GM12872 (cell line): ENCODE measurements at regions not wholly inside any gene's neighbourhood (a gene's known extent, or its start where the extent isn't known, plus 50 kb on each side); places are given as distances from the start of the nearest gene placed in this dataset.

ENCODE experiments used
- CTCF ChIP-seq: IDR thresholded peaks from 3 replicates; pipeline ENCODE4 v1.5.1; 2011; ENCODE audit warnings: low read depth, mild to moderate bottlenecking, low read length, moderate library complexity; ENCODE audit not compliant: insufficient read depth

- TF ChIP-seq CTCF, result no peak
Observed at GRCh38 chr12:41709012-41709411, 435.7 kb downstream of the GXYLT1 start.

GRCh38 chr12:41706376-41706775 is 438.3 kb downstream of the GXYLT1 start:
- no peak for TF ChIP-seq CTCF

GRCh38 chr12:41701943-41702601 is 442.6 kb downstream of the GXYLT1 start:
- no peak for TF ChIP-seq CTCF

GRCh38 chr12:41700940-41701339 is 443.7 kb downstream of the GXYLT1 start:
- TF ChIP-seq CTCF, result no peak

- TF ChIP-seq CTCF, result no peak
Observed at GRCh38 chr12:41699658-41700057, 445.0 kb downstream of the GXYLT1 start.

GRCh38 chr12:41697161-41697560 is 447.5 kb downstream of the GXYLT1 start:
- no peak for TF ChIP-seq CTCF

- no peak for TF ChIP-seq CTCF
Observed at GRCh38 chr12:41684997-41685396, 459.7 kb downstream of the GXYLT1 start.
